ENCODE measurements at regions not wholly inside any gene's neighbourhood (a gene's known extent, or its start where the extent isn't known, plus 50 kb on each side); places are given as distances from the start of the nearest gene placed in this dataset.

DNA sequence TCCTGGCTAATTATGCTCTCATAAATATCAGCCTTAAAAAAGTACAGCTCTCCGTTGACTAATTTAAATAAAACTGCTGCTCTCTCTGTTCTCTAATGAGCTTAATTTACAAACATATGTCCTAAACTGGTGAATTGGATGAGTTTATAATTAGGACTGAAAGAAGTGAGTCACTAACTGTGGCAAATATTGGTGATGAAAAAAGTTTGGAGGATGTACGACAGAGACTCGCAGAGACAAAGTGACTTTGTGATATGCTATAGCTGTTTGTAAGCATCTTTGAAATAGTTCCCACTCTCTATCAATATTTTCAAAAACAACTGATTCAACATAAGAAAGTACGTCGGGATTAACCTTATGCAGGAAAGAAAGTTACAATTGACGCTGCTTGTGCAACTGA lies 138.9 kb upstream of the TMEFF2 start:
- DNase-seq (ENCODE audit: low read depth in 4 of 4, low spot score in 3 of 4): no peak

GRCh38 chr2:192328297-192328696 lies 133.6 kb upstream of the TMEFF2 start:
- no peak for DNase-seq (ENCODE audit: low read depth in 4 of 4, low spot score in 3 of 4)

DNA sequence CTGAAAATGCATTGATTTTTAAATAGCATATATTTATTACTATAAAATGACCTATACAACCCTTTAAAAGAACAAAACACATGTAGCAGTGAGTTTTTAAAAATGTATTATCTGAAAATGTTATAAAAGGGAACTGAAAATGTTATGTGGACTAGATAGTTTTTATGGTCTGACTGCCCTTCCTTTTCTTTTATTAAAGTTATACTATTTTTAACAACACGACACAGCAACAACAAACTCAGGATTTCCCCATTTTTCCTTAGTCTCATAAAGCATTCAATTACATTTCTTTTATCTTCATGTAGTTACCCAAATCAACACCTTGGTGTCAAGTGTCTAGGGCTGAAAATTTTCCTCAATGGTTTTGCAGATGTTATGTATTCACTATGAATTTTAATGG lies 132.8 kb upstream of the TMEFF2 start:
- DNase-seq (ENCODE audit: low read depth in 4 of 4, low spot score in 3 of 4): no peak

GRCh38 chr2:192315543-192315942 lies 120.8 kb upstream of the TMEFF2 start:
- DNase-seq (ENCODE audit: low read depth in 4 of 4, low spot score in 3 of 4): no peak

DNA sequence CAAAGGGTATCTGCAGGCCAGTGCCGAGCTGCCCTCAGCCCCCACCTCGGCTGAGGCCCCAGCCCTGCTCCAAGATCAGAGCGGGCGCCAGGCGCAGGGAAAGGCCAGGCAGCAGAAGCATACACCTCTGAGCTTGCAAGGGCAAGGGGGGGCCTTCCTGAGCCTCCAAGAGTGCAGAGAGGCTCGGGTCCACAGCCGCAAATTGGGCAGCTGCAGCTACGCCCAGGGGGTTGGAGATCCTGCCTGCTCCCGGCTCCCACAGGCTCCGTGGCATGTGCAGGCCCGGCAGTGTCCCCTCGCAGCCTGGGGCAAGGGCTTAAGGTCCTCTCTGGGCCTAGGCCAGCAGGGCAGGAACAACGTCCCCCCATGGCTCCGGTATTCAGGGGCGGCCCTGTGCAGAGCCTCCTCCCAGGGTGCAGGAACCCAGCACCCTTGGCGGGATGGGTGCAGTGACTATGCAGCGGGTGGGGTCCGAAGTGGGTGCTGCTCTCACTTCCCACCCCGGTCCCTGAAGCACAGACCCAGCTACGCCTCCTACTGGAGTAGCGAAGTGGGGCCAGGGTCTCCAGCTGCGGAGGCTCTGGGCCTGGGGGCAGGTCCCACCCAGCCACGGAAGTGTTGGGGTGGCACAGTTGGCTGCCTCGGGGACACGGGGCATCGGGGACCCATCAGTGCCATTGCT lies 120.2 kb upstream of the TMEFF2 start:
- no peak for DNase-seq (ENCODE audit: low read depth in 4 of 4, low spot score in 3 of 4)

DNA sequence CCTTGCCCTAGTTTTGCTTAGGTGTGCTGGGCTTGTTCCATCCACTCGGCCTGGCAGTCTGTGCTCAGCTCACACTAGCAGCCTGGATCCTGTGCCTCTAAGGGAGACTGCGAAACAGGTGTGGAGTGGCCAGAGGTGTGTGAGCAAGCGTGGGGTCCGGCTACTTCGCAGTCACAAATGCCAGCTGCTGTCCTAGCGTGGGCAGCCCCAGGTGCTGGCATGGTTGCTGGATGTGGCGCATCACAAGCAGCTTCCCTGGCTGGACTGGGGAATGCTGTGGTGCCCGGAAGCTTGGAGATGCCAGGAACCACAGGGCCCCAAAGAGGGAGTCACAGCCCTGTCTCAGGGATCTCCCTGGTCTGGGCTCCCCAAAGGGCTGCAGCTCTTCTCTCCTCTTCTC lies 119.0 kb upstream of the TMEFF2 start:
- DNase-seq (ENCODE audit: low read depth in 4 of 4, low spot score in 3 of 4): no peak

DNA sequence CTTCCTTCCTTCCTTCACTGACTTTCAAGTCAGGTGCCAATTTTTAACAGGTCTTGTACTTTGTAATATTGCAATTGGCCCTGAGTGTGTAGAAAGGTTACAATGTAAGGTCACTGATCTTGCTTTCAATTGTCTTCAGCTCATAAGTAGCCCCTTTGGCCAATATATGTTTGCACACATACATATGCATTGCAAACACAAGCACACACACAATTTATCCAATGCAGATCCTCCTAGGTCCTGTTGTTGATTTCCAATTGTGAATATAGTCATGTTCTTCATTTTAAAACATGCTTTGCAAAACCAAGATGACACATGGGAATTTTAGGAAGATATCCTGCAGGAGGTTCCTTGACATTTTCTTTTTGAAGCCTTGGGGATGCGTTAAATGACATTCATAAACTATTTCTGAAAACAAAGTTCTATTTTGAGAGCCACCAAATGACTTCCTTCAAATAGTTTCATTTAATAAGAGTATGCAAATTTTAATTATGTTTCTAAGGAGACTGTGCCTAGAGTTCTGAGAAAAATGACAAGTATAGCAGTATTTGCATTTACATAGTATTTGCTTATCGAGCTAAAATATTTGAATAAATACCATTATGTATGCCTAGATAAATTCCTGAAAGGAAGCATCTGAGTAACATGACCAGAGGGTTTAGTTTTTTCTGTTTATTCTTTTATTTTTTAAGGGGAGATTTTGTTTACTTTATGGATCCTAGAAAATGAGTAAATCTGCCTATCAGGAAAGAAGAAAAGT lies 117.1 kb upstream of the TMEFF2 start:
- DNase-seq (ENCODE audit: low read depth in 4 of 4, low spot score in 3 of 4): no peak

- no peak for DNase-seq (ENCODE audit: low read depth in 4 of 4, low spot score in 3 of 4)
These were observed 112.8 kb upstream of the TMEFF2 start for GRCh38 chr2:192307530-192307929.

GRCh38 chr2:192298664-192299063 lies 103.9 kb upstream of the TMEFF2 start:
- DNase-seq (ENCODE audit: low read depth in 4 of 4, low spot score in 3 of 4): no peak

- no peak for DNase-seq (ENCODE audit: low read depth in 4 of 4, low spot score in 3 of 4)
These were observed 97.7 kb upstream of the TMEFF2 start for GRCh38 chr2:192292478-192292877.

- no peak for DNase-seq (ENCODE audit: low read depth in 4 of 4, low spot score in 3 of 4)
These were observed 93.6 kb upstream of the TMEFF2 start for GRCh38 chr2:192288295-192288694.

DNA sequence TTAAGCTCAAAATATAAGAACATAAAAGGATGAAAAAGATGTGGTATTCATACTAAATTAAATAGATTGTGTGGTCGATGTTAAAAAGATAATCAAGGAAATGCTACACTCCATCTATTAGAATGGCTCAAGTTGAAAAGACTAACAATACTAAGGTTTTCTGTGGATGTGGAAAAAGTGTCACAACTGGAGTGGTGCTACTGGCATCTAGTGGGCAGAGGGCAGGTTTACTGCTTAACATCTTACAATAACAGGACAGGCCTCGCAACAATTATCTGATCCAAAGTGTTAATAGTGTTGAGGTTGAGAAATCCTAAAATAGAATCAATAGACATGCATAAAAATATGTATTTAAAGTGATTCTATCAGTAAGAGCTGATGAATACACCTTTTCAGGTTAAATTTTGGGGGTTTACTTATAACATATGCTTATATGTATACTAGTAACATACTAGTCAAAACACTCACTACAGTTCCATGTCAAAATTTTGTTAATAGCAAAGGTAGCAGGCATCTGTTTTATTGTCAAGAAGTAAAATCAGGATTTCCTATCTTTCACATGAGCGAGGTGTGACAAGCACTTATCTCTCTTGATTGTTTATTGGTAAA lies 91.5 kb upstream of the TMEFF2 start:
- no peak for DNase-seq (ENCODE audit: low read depth in 4 of 4, low spot score in 3 of 4)

DNA sequence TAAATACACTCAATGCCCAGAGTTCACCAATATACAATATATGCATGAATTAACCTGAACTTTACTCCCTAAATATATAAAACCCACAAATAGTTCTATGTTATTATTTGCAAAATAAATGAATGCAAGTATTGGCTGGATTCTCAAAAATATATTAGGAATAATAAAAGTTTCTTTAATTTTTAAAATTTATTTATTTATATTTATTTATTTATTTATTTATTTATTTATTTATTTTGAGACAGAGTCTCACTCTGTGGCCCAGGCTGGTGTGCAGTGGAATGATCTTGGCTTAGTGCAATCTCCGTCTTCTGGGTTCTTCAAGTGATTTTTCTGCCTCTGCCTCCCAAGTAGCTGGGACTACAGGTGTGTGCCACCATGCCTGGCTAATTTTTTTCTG lies 88.7 kb upstream of the TMEFF2 start:
- DNase-seq (ENCODE audit: low read depth in 4 of 4, low spot score in 3 of 4): no peak

DNA sequence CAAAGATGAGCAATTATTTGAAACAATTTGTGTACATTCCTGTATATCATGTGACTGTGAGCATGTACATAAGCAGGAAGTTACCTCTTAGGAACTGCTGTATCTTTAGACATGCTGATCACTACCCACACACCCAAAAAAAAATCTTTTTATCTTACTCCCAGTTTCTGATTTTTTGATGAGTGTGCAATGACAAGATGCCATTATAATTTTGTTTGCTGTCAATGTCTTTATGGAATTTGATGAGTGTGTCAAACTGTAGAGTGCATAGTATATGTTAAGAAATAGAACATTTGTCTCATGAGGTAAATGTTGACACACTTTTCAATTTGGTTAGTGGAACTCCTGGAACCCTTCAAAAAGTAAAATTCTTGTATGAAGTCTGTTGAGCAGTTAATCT lies 84.0 kb upstream of the TMEFF2 start:
- DNase-seq (ENCODE audit: low read depth in 4 of 4, low spot score in 3 of 4): no peak

- no peak for DNase-seq (ENCODE audit: low read depth in 4 of 4, low spot score in 3 of 4)
These were observed 82.9 kb upstream of the TMEFF2 start for GRCh38 chr2:192277494-192278109.

- no peak for DNase-seq (ENCODE audit: low read depth in 4 of 4, low spot score in 3 of 4)
These were observed 80.9 kb upstream of the TMEFF2 start for GRCh38 chr2:192275632-192276031.

DNA sequence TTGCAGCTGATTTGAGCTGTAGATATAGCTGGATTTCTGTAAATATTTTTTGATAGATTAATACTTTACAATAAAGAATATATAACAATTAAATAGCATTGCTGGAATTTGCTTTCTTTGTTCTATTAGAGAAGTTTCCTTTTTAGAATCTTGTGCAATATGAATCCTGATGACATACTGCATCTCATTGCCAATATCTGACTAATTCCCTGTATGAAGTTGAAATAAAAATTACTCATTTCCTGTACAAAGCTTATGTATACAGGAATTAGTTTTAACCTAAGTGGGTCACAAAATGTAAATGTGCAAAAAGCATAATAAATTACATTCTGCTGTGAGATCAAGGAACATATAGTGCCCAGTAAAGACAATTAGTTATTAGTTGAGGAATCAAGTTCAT lies 72.8 kb upstream of the TMEFF2 start:
- DNase-seq (ENCODE audit: low read depth in 4 of 4, low spot score in 3 of 4): no peak

- DNase-seq (ENCODE audit: low read depth in 4 of 4, low spot score in 3 of 4): no peak
These were observed 71.0 kb upstream of the TMEFF2 start for GRCh38 chr2:192265751-192266150.

GRCh38 chr2:192254444-192254843 lies 59.7 kb upstream of the TMEFF2 start:
- no peak for DNase-seq (ENCODE audit: low read depth in 4 of 4, low spot score in 3 of 4)

DNA sequence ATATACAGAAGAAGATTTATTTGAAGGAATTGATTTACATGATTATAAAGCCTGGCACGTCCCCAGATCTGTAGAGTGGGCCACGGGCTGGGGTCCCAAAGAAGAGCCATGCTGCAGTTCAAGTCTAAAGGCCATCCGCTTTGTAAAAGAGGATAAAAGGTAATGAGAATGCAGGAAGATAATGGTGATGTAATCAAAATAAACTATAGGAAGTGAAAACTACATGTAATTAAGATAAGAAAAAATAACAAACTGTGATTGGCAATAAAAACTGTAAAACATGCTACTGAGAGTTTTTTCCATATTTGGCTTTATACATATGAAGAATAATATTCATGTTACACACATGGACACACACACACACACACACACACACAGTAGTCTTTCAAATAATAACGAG lies 59.0 kb upstream of the TMEFF2 start:
- DNase-seq (ENCODE audit: low read depth in 4 of 4, low spot score in 3 of 4): no peak

- DNase-seq (ENCODE audit: low read depth in 4 of 4, low spot score in 3 of 4): no peak
These were observed 56.2 kb upstream of the TMEFF2 start for GRCh38 chr2:192250961-192251360.

- DNase-seq (ENCODE audit: low read depth in 4 of 4, low spot score in 3 of 4): no peak
These were observed 52.7 kb upstream of the TMEFF2 start for GRCh38 chr2:192247456-192247855.
